Mesendoderm (in vitro differentiated cells): ENCODE measurements at regions not wholly inside any gene's neighbourhood (a gene's known extent, or its start where the extent isn't known, plus 50 kb on each side); places are given as distances from the start of the nearest gene placed in this dataset.

Experiments
- DNase-seq: peaks from one replicate; pipeline ENCODE4 v3.0.0; 2013
- H2AK5ac ChIP-seq: 2 replicates; pipeline ENCODE4 v1.6.1; 2013; ENCODE audit warnings: low read length, inconsistent platforms
- H2BK120ac ChIP-seq: 2 replicates; pipeline ENCODE4 v1.6.1; 2013; ENCODE audit warnings: low read depth, mild to moderate bottlenecking, low read length, moderate library complexity, mixed read lengths
- H2BK15ac ChIP-seq: replicated peaks from 2 replicates; pipeline ENCODE4 v1.6.1; 2013; ENCODE audit warnings: low read depth, mild to moderate bottlenecking, moderate library complexity
- H2BK5ac ChIP-seq: 2 replicates; pipeline ENCODE4 v1.6.1; 2013; ENCODE audit warnings: low read length, inconsistent platforms
- H3K18ac ChIP-seq: 2 replicates; pipeline ENCODE4 v1.6.1; 2013; ENCODE audit warnings: mild to moderate bottlenecking, low read length, mixed read lengths
- H3K23ac ChIP-seq: one replicate; pipeline ENCODE4 v1.6.1; 2013; ENCODE audit warnings: low read length
- H3K27ac ChIP-seq: 2 replicates; pipeline ENCODE4 v1.5.1; 2013; ENCODE audit warnings: low read depth, mild to moderate bottlenecking, inconsistent platforms, low read length, moderate library complexity
- H3K27me3 ChIP-seq: 2 replicates; pipeline ENCODE4 v1.6.1; 2013; ENCODE audit warnings: low read length, control low read depth, mild to moderate bottlenecking, inconsistent platforms; ENCODE audit not compliant: insufficient read depth, poor library complexity
- H3K36me3 ChIP-seq: 2 replicates; pipeline ENCODE4 v1.6.1; 2013; ENCODE audit warnings: low read length, inconsistent platforms; ENCODE audit not compliant: control insufficient read depth, insufficient read depth
- H3K4ac ChIP-seq: one replicate; pipeline ENCODE4 v1.6.1; 2013; ENCODE audit warnings: low read depth, mild to moderate bottlenecking, low read length, moderate library complexity
- H3K4me1 ChIP-seq: 2 replicates; pipeline ENCODE4 v1.6.1; 2013; ENCODE audit warnings: low read depth, low read length, inconsistent platforms; ENCODE audit not compliant: control insufficient read depth
- H3K4me2 ChIP-seq: 2 replicates; pipeline ENCODE4 v1.6.1; 2013; ENCODE audit warnings: low read length
- H3K4me3 ChIP-seq: 2 replicates; pipeline ENCODE4 v1.5.1; 2013; ENCODE audit warnings: mild to moderate bottlenecking, low read length
- H3K56ac ChIP-seq: one replicate; pipeline ENCODE4 v1.6.1; 2013; ENCODE audit warnings: low read length
- H3K79me1 ChIP-seq: 2 replicates; pipeline ENCODE4 v1.6.1; 2013; ENCODE audit warnings: low read length, inconsistent platforms
- H3K79me2 ChIP-seq: 2 replicates; pipeline ENCODE4 v1.6.1; 2013; ENCODE audit warnings: mild to moderate bottlenecking, low read length; ENCODE audit not compliant: control insufficient read depth, insufficient read depth
- H3K9ac ChIP-seq: 2 replicates; pipeline ENCODE4 v1.6.1; 2013; ENCODE audit warnings: low read length, inconsistent platforms
- H4K5ac ChIP-seq: one replicate; pipeline ENCODE4 v1.6.1; 2013; ENCODE audit warnings: low read length
- H4K8ac ChIP-seq: one replicate; pipeline ENCODE4 v1.6.1; 2013; ENCODE audit warnings: low read depth, mild to moderate bottlenecking, control low read depth, low read length, moderate library complexity
- WGBS: extraction: QIAGEN DNeasy Blood & Tissue Kit; methylation state at CpG from one replicate; pipeline ENCODE4 v1.1.7; 2013; ENCODE audit warnings: low lambda C conversion rate, missing lambda C conversion rate; ENCODE audit not compliant: insufficient coverage; ENCODE audit errors: extremely low coverage; 5-methylcytosine and 5-hydroxymethylcytosine counted together

DNA sequence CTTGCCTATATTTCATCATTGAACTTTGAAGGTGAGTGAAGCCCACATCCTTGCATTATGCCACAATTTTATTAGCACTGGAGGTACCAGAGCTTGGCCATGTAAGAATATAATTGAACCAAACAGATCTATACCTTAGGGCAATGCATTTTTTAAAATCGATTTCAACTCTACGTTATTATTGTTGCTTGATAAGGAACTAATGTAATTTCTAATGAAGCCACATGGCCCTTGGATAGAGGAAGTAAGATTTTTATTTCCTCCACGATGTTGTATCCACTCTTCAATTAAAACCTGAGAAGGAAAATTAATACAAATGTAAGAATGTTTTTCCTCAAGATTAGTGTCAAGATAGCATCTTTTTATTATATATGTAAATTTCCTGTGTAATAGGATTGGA, 370.0 kb upstream of the EEF2KMT start:
- Histone ChIP-seq H2BK120ac (no peak overlapping the region), H3K4ac (no peak overlapping the region), H2BK15ac (no peak overlapping the region), H4K5ac (no peak overlapping the region), H3K79me1 (no peaks in the 10 kb centered on the region), H3K27me3 (no peaks in the 10 kb centered on the region), H4K8ac (no peak overlapping the region), H3K9ac (no peak overlapping the region), H3K4me3 (no peak overlapping the region), H3K4me1 (no peaks in the 10 kb centered on the region), H3K23ac (no peak overlapping the region), H3K56ac (no peak overlapping the region), H2BK5ac (no peak overlapping the region), H3K27ac (no peak overlapping the region), H3K79me2 (no peaks in the 10 kb centered on the region), H3K18ac (no peak overlapping the region), H3K4me2 (no peak overlapping the region), H2AK5ac (no peak overlapping the region), H3K36me3 (no peaks in the 10 kb centered on the region)
- no CpG with 5 or more reads among the region's 3 CpGs for WGBS
- no peak for DNase-seq

DNA sequence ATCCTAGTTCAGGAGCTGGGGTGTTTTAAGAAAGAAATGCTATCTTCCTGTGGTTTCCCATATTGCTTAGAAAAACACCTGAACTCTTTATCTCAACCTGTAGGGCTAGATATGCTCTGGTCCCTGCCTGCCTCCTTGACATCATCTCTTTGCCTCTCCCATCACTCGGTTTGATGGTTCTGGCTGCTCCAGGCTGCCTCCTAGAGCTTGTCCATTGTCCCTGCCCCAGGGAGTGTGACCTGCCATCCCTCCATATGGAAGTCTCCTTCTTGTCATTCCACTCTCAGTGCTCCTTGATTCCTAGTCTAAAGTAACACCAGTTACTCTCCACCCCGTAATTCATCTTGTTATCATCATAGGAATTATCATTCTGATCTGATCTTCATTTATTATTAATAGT, 369.0 kb upstream of the EEF2KMT start:
- Histone ChIP-seq H3K79me2 (no peaks in the 10 kb centered on the region), H3K56ac (no peak overlapping the region), H4K5ac (no peak overlapping the region), H2AK5ac (no peak overlapping the region), H3K4me1 (no peaks in the 10 kb centered on the region), H2BK5ac (no peak overlapping the region), H2BK15ac (no peak overlapping the region), H3K27me3 (no peaks in the 10 kb centered on the region), H3K4ac (no peak overlapping the region), H4K8ac (no peak overlapping the region), H3K18ac (no peak overlapping the region), H2BK120ac (no peak overlapping the region), H3K79me1 (no peaks in the 10 kb centered on the region), H3K36me3 (no peaks in the 10 kb centered on the region), H3K27ac (no peak overlapping the region), H3K9ac (no peak overlapping the region), H3K4me2 (no peak overlapping the region), H3K23ac (no peak overlapping the region), H3K4me3 (no peak overlapping the region)
- peak; percentile 56 for DNase-seq
- WGBS: no CpG with 5 or more reads among the region's 2 CpGs

DNA sequence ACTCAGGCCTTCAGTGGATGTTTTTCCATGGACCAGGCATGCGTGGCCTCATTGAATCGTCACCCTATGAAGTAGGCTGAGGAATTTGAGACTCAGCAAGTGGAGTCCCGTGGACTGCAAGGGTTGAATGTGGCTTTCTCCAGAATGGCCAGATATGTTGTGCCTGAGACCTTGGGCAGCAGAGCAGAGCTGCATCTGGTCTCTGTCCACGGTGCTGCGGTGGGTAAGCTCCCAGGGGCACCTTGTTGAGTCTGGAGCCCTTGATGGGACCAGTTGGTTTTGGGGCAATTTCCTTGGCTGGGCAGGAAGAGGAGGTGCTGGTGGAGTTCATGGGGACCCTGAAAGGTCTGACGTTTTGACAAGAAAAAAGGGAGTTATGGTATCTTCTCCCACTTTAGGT, 368.1 kb upstream of the EEF2KMT start:
- Histone ChIP-seq H2BK120ac (no peak overlapping the region), H3K27me3 (no peaks in the 10 kb centered on the region), H4K8ac (no peak overlapping the region), H4K5ac (no peak overlapping the region), H2AK5ac (no peak overlapping the region), H2BK15ac (no peak overlapping the region), H3K9ac (no peak overlapping the region), H3K23ac (no peak overlapping the region), H3K18ac (no peak overlapping the region), H3K4me2 (no peak overlapping the region), H3K4me1 (no peaks in the 10 kb centered on the region), H2BK5ac (no peak overlapping the region), H3K56ac (no peak overlapping the region), H3K27ac (no peak overlapping the region), H3K79me1 (no peaks in the 10 kb centered on the region), H3K79me2 (no peaks in the 10 kb centered on the region), H3K36me3 (no peaks in the 10 kb centered on the region), H3K4ac (no peak overlapping the region), H3K4me3 (no peak overlapping the region)
- no CpG with 5 or more reads among the region's 6 CpGs for WGBS
- no peak for DNase-seq

DNA sequence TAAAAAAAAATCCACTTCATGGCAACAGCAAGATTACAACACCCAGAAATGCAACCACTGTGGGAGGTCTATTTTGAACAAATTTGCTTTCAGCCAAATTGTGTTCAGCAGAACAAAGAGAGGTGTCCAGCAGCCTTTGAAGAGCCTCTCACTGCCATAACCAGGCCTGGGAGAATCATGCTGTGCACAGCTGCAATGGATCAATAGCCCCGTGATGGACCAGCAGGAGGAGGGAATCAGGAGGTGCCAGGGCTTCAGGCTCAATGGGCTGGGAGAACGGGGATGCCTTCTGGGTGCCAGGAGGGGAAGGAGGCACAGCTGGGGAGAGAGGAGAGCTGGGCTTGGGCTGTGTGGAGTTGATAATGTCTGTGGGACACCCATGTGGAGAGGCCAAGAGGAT, 366.2 kb upstream of the EEF2KMT start:
- no peaks in the 10 kb centered on the region for H3K27me3 ChIP-seq
- H3K4ac ChIP-seq: no peak overlapping the region
- no peaks in the 10 kb centered on the region for H3K79me2 ChIP-seq
- no peak overlapping the region for H4K8ac ChIP-seq
- WGBS: no CpG with 5 or more reads among the region's 2 CpGs
- no peak overlapping the region for H2BK5ac ChIP-seq
- no peak overlapping the region for H3K9ac ChIP-seq
- no peaks in the 10 kb centered on the region for H3K36me3 ChIP-seq
- no peak overlapping the region for H2AK5ac ChIP-seq
- no peak overlapping the region for H3K18ac ChIP-seq
- no peaks in the 10 kb centered on the region for H3K79me1 ChIP-seq
- no peak overlapping the region for H2BK120ac ChIP-seq
- H3K27ac ChIP-seq: no peak overlapping the region
- H4K5ac ChIP-seq: no peak overlapping the region
- H3K4me1 ChIP-seq: no peaks in the 10 kb centered on the region
- H3K56ac ChIP-seq: no peak overlapping the region
- no peak overlapping the region for H3K4me2 ChIP-seq
- no peak overlapping the region for H3K4me3 ChIP-seq
- no peak for DNase-seq
- no peak overlapping the region for H3K23ac ChIP-seq
- H2BK15ac ChIP-seq: no peak overlapping the region

DNA sequence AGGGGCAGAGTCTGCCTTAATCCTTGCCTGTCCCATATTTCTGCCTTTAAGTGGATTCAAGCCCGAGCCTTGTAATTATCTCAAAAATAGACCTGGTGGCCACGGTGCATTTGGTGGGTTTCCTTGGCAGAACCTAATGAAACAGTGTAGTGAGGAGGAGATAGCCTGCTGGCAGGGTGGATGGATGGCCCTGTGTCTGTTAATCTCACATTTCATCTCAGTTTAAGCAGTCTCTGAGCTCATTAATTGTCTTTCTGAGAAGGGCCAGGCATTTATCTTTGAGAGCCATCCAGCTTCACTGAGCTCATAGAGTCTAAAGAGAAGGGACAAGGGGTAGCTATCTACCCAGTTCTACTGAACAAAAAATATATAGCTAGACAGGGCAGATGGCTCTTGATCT, 364.0 kb upstream of the EEF2KMT start:
- no peak overlapping the region for H3K27ac ChIP-seq
- no peak overlapping the region for H3K4me2 ChIP-seq
- H3K4me1 ChIP-seq: no peaks in the 10 kb centered on the region
- no peak overlapping the region for H3K4ac ChIP-seq
- H4K8ac ChIP-seq: no peak overlapping the region
- H3K23ac ChIP-seq: no peak overlapping the region
- H2BK120ac ChIP-seq: no peak overlapping the region
- no peaks in the 10 kb centered on the region for H3K36me3 ChIP-seq
- H3K9ac ChIP-seq: no peak overlapping the region
- H3K27me3 ChIP-seq: no peaks in the 10 kb centered on the region
- no peak overlapping the region for H2BK15ac ChIP-seq
- H4K5ac ChIP-seq: no peak overlapping the region
- no CpG with 5 or more reads among the region's 2 CpGs for WGBS
- H3K79me2 ChIP-seq: no peaks in the 10 kb centered on the region
- no peak overlapping the region for H2BK5ac ChIP-seq
- no peak overlapping the region for H3K18ac ChIP-seq
- H3K4me3 ChIP-seq: no peak overlapping the region
- H3K79me1 ChIP-seq: no peaks in the 10 kb centered on the region
- no peak overlapping the region for H3K56ac ChIP-seq
- no peak overlapping the region for H2AK5ac ChIP-seq
- no peak for DNase-seq

DNA sequence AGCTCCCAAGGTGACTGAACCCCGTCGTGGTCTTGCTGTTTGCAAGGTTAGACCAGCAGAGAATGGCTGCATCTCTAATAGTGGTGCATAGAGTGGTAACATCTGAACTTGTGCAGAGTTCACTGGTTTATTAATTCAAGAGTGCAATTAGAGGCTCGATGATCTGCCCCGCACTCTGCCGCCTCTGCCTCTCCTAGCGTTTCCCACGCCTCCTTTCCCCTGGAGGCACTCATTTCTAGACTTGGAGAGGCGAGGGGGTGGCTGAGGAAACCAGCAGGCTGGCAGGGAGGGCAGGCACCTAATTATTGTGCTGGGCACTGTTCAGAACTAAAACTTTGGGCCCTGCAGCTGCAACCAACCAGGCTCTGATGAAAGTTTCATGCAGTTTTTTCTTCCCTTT, 363.5 kb upstream of the EEF2KMT start:
- Histone ChIP-seq H3K4ac (no peak overlapping the region), H3K23ac (no peak overlapping the region), H3K27ac (no peak overlapping the region), H3K9ac (no peak overlapping the region), H4K8ac (no peak overlapping the region), H3K79me1 (no peaks in the 10 kb centered on the region), H2BK15ac (no peak overlapping the region), H3K4me2 (no peak overlapping the region), H2AK5ac (no peak overlapping the region), H2BK120ac (no peak overlapping the region), H3K4me3 (no peak overlapping the region), H2BK5ac (no peak overlapping the region), H4K5ac (no peak overlapping the region), H3K27me3 (no peaks in the 10 kb centered on the region), H3K79me2 (no peaks in the 10 kb centered on the region), H3K18ac (no peak overlapping the region), H3K4me1 (no peaks in the 10 kb centered on the region), H3K36me3 (no peaks in the 10 kb centered on the region), H3K56ac (no peak overlapping the region)
- no CpG with 5 or more reads among the region's 8 CpGs for WGBS
- DNase-seq: no peak
